Embryonic facial prominence (tissue), 1 donor: ENCODE measurements at regions not wholly inside any gene's neighbourhood (a gene's known extent, or its start where the extent isn't known, plus 50 kb on each side); places are given as distances from the start of the nearest gene placed in this dataset.

ENCODE experiments used
- DNase-seq: peaks from one replicate; pipeline ENCODE4 v3.0.0-alpha.2; 2016; ENCODE audit errors: extremely low spot score

GRCh38 chr20:52402514-52402913 is 210.9 kb upstream of the ZFP64 start:
- DNase-seq, result no peak

GRCh38 chr20:52401431-52401830 is 209.9 kb upstream of the ZFP64 start:
- no peak for DNase-seq

- DNase-seq, result no peak
These were observed 207.8 kb upstream of the ZFP64 start for GRCh38 chr20:52399352-52399751.

- DNase-seq, result no peak
These were observed 198.0 kb upstream of the ZFP64 start for GRCh38 chr20:52389606-52390005.

- DNase-seq, result no peak
These were observed 192.5 kb upstream of the ZFP64 start for GRCh38 chr20:52383995-52384621.

- DNase-seq, result no peak
These were observed 191.4 kb upstream of the ZFP64 start for GRCh38 chr20:52382933-52383332.

- no peak for DNase-seq
These were observed 188.3 kb upstream of the ZFP64 start for GRCh38 chr20:52379723-52380336.

GRCh38 chr20:52372169-52372568 is 180.6 kb upstream of the ZFP64 start:
- DNase-seq, result no peak

GRCh38 chr20:52365688-52366087 is 174.1 kb upstream of the ZFP64 start:
- DNase-seq, result no peak

GRCh38 chr20:52364405-52364804 is 172.8 kb upstream of the ZFP64 start:
- DNase-seq, result no peak

GRCh38 chr20:52361650-52362049 is 170.1 kb upstream of the ZFP64 start:
- DNase-seq, result no peak

GRCh38 chr20:52349806-52350205 is 158.2 kb upstream of the ZFP64 start:
- no peak for DNase-seq

- DNase-seq, result no peak
These were observed 156.9 kb upstream of the ZFP64 start for GRCh38 chr20:52348434-52348833.

GRCh38 chr20:52346797-52347196 is 155.2 kb upstream of the ZFP64 start:
- DNase-seq, result no peak

- no peak for DNase-seq
These were observed 151.3 kb upstream of the ZFP64 start for GRCh38 chr20:52342913-52343312.

GRCh38 chr20:52340036-52340634 is 148.6 kb upstream of the ZFP64 start:
- DNase-seq, result no peak

GRCh38 chr20:52332649-52333250 is 141.2 kb upstream of the ZFP64 start:
- DNase-seq, result no peak

GRCh38 chr20:52332230-52332629 is 140.7 kb upstream of the ZFP64 start:
- no peak for DNase-seq

GRCh38 chr20:52331655-52332054 is 140.1 kb upstream of the ZFP64 start:
- no peak for DNase-seq

- no peak for DNase-seq
These were observed 129.8 kb upstream of the ZFP64 start for GRCh38 chr20:52321396-52321795.

- no peak for DNase-seq
These were observed 127.1 kb upstream of the ZFP64 start for GRCh38 chr20:52318651-52319050.

GRCh38 chr20:52313341-52313963 is 121.9 kb upstream of the ZFP64 start:
- DNase-seq, result peak; percentile 37
